Skeletal muscle tissue (tissue), 3 donors: ENCODE measurements at regions not wholly inside any gene's neighbourhood (a gene's known extent, or its start where the extent isn't known, plus 50 kb on each side); places are given as distances from the start of the nearest gene placed in this dataset.
"Not testable (repeated sequence)": the region's sequence is repeated elsewhere in the genome, so short reads cannot be mapped to it uniquely, and the experiment has no call there.

ENCODE experiments used
- H3K27ac ChIP-seq: one replicate; pipeline ENCODE4 v1.7.0; 2013; ENCODE audit warnings: mild to moderate bottlenecking, low read depth, low read length, inconsistent platforms
- H3K27me3 ChIP-seq, 3 donors: one replicate each; pipeline ENCODE4 v1.7.0; 2013; ENCODE audit warnings: low read length in 3 of 3; ENCODE audit not compliant: control insufficient read depth in 3 of 3, insufficient read depth in 3 of 3
- H3K36me3 ChIP-seq, 3 donors: one replicate each; pipeline ENCODE4 v1.7.0; 2013; ENCODE audit warnings: low read length in 3 of 3; ENCODE audit not compliant: control insufficient read depth in 3 of 3, insufficient read depth in 3 of 3
- H3K4me1 ChIP-seq, 3 donors: one replicate each; pipeline ENCODE4 v1.7.0; 2013; ENCODE audit warnings: low read length in 3 of 3, mild to moderate bottlenecking in 3 of 3; ENCODE audit not compliant: control insufficient read depth in 3 of 3, insufficient read depth in 3 of 3
- H3K4me3 ChIP-seq, 3 donors: one replicate each; pipeline ENCODE4 v1.7.0; 2013; ENCODE audit warnings: low read length in 3 of 3
- H3K9ac ChIP-seq, 3 donors: one replicate each; pipeline ENCODE4 v1.7.0; 2013; ENCODE audit warnings: low read length in 3 of 3, mild to moderate bottlenecking in 3 of 3, moderate library complexity in 2 of 3, low read depth in 1 of 3
- H3K9me3 ChIP-seq, 3 donors: one replicate each; pipeline ENCODE4 v1.7.0; 2013; ENCODE audit warnings: low read length in 3 of 3; ENCODE audit not compliant: control insufficient read depth in 3 of 3
- donor health status: Osteomylitis.

DNA sequence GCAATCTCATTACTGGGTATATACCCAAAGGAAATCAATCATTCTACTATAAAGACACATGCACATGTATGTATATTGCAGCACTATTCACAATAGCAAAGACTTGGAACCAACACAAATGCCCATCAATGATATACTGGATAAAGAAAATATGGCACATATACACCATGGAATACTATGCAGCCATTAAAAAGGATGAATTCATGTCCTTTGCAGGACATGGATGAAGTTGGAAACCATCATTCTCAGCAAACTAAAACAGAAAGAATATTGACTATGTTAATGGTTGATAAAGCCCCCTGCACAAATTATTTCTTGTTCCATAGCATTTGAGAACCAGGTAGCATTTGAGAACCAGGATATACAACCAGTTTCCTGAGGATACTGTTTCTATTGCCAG lies 327.2 kb upstream of the SLC39A10 start:
- not testable (repeated sequence) for H3K4me1 ChIP-seq, H3K27ac ChIP-seq, H3K9me3 ChIP-seq, H3K36me3 ChIP-seq, H3K9ac ChIP-seq, H3K27me3 ChIP-seq, H3K4me3 ChIP-seq

- no peaks in the 10 kb centered on the region for H3K4me1 ChIP-seq
- no peak overlapping the region for H3K9ac ChIP-seq
- no peaks in the 10 kb centered on the region for H3K27me3 ChIP-seq
- no peaks in the 10 kb centered on the region for H3K9me3 ChIP-seq
- H3K27ac ChIP-seq = no peak overlapping the region
- H3K36me3 ChIP-seq = no peaks in the 10 kb centered on the region
- no peak overlapping the region for H3K4me3 ChIP-seq
Measured at GRCh38 chr2:195326537-195326936, 330.5 kb upstream of the SLC39A10 start.

GRCh38 chr2:195322324-195322723 lies 334.7 kb upstream of the SLC39A10 start:
- H3K27me3 ChIP-seq = no peaks in the 10 kb centered on the region
- H3K27ac ChIP-seq = no peak overlapping the region
- H3K4me1 ChIP-seq = peaks cover 0 to 5% (median 2%) of the 10 kb centered on the region in 3 donors
- no peak overlapping the region for H3K4me3 ChIP-seq
- no peaks in the 10 kb centered on the region for H3K9me3 ChIP-seq
- H3K9ac ChIP-seq = no peak overlapping the region
- no peaks in the 10 kb centered on the region for H3K36me3 ChIP-seq

- Histone ChIP-seq H3K36me3 (no peaks in the 10 kb centered on the region), H3K27ac (no peak overlapping the region), H3K9ac (no peak overlapping the region), H3K9me3 (no peaks in the 10 kb centered on the region), H3K4me1 (peaks cover 0 to 5% (median 2%) of the 10 kb centered on the region in 3 donors), H3K27me3 (no peaks in the 10 kb centered on the region), H3K4me3 (no peak overlapping the region)
Measured at GRCh38 chr2:195320413-195320973, 336.5 kb upstream of the SLC39A10 start.

DNA sequence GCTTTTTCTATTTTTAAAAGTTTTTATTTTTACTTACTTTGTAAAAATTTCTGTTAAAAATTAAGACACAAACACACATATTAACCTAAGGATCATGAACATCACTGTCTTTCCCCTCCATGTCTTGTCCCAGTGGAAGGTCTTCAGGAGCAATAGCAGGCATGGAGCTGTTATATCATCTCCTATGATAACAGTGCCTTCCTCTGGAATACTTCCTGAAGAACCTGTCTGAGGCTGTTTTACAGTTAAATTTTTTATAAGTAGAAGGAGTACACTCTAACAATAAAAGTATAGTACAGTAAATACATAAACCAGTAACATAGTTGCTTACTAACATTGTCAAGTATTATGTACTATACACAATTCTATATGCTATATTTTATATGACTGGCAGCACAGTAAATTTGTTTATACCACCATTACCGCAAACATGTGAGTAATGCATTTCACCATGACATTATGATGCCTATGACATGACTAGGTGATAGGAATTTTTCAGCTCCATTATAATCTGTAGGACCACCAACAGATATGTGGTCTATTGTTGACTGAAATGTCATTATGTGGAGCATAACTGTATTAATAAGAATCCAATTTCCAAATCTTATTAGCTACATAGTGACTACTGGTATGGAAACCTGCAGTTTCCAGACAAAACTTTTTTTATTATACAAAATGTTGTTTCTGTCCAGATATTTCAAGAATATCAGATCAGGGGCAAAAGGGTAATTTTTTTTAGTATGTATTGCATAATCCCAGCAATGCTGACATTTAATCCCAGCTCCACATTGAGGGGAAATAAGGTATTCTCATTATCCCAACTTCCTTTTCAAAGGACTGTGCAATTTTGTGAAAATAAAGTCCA lies 337.2 kb upstream of the SLC39A10 start:
- Histone ChIP-seq H3K9me3 (no peaks in the 10 kb centered on the region), H3K4me1 (peaks cover 0 to 5% (median 2%) of the 10 kb centered on the region in 3 donors), H3K27me3 (no peaks in the 10 kb centered on the region), H3K27ac (no peak overlapping the region), H3K9ac (no peak overlapping the region), H3K4me3 (no peak overlapping the region), H3K36me3 (no peaks in the 10 kb centered on the region)

DNA sequence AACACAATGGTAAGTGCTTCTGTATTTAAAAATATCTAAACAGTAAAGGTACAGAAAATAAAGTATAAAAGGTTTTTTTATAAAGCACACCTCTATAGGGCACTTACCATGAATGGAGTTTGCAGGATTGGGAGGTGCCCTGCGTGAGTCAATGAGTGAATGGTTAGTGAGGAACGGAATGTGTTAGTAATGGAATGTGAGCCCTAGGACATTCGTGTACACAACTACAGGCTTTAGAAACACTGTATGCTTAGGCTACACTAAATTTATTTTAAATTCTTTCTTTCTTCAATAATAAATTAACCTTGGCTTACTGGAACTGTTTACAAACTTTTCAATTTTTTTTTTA lies 337.9 kb upstream of the SLC39A10 start:
- Histone ChIP-seq H3K9me3 (no peaks in the 10 kb centered on the region), H3K4me1 (peaks cover 0 to 5% (median 2%) of the 10 kb centered on the region in 3 donors), H3K4me3 (no peak overlapping the region), H3K27ac (no peak overlapping the region), H3K36me3 (no peaks in the 10 kb centered on the region), H3K27me3 (no peaks in the 10 kb centered on the region), H3K9ac (no peak overlapping the region)

GRCh38 chr2:195318440-195319111 lies 338.4 kb upstream of the SLC39A10 start:
- no peak overlapping the region for H3K9ac ChIP-seq
- H3K36me3 ChIP-seq = no peaks in the 10 kb centered on the region
- peaks cover 0 to 5% (median 2%) of the 10 kb centered on the region in 3 donors for H3K4me1 ChIP-seq
- no peak overlapping the region for H3K27ac ChIP-seq
- no peaks in the 10 kb centered on the region for H3K9me3 ChIP-seq
- H3K4me3 ChIP-seq = no peak overlapping the region
- H3K27me3 ChIP-seq = no peaks in the 10 kb centered on the region

GRCh38 chr2:195317550-195317949 lies 339.5 kb upstream of the SLC39A10 start:
- Histone ChIP-seq H3K27me3 (no peaks in the 10 kb centered on the region), H3K36me3 (no peaks in the 10 kb centered on the region), H3K9me3 (no peaks in the 10 kb centered on the region), H3K4me1 (peaks cover 0 to 5% (median 2%) of the 10 kb centered on the region in 3 donors), H3K27ac (no peak overlapping the region), H3K9ac (no peak overlapping the region), H3K4me3 (no peak overlapping the region)

- Histone ChIP-seq H3K36me3 (no peaks in the 10 kb centered on the region), H3K9me3 (no peaks in the 10 kb centered on the region), H3K4me3 (no peak overlapping the region), H3K27ac (no peak overlapping the region), H3K27me3 (no peaks in the 10 kb centered on the region), H3K9ac (no peak overlapping the region), H3K4me1 (peaks cover 0 to 5% (median 2%) of the 10 kb centered on the region in 3 donors)
Measured at GRCh38 chr2:195316486-195316885, 340.5 kb upstream of the SLC39A10 start.

DNA sequence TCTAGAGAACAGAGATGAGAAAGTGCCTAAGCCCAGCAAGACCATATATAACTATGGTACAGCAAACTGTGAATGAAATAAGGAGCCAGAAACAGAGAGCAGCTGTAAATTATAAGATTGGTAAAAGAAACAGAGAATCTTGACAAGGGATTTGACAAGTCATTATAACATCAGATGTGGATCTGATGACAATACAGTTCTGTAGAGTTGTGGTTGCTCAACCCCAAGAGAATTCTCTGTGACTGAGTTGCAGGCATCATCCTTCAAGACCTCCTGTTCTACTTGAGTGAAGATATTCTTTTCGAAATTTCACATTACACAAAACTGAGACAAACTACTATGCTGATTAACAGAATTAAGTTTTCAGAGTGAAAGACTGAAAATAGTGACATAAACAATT lies 343.1 kb upstream of the SLC39A10 start:
- no peaks in the 10 kb centered on the region for H3K9me3 ChIP-seq
- no peak overlapping the region for H3K4me3 ChIP-seq
- H3K27ac ChIP-seq = no peak overlapping the region
- H3K9ac ChIP-seq = no peak overlapping the region
- peaks cover 0 to 4% (median 2%) of the 10 kb centered on the region in 3 donors for H3K4me1 ChIP-seq
- no peaks in the 10 kb centered on the region for H3K36me3 ChIP-seq
- no peaks in the 10 kb centered on the region for H3K27me3 ChIP-seq
